Esophagus squamous epithelium (tissue), 5 donors: ENCODE measurements at regions not wholly inside any gene's neighbourhood (a gene's known extent, or its start where the extent isn't known, plus 50 kb on each side); places are given as distances from the start of the nearest gene placed in this dataset.

ENCODE experiments used
- DNase-seq: peaks from one replicate; lab custom pipeline; 2025; lab: John Stamatoyannopoulos, UW
- H3K27ac ChIP-seq, 4 donors: fragments of 200-600 bp; sonication (generic); one replicate each; pipeline ENCODE4 v1.5.1; 2016 to 2019; ENCODE audit warnings: mild to moderate bottlenecking in 1 of 4
- H3K27me3 ChIP-seq, 4 donors: fragments of 200-600 bp; sonication (generic); 1 replicate in 3 of 4; 2 replicates in 1 of 4; pipeline versions ENCODE4 v1.5.1 to v1.6.0; 2017 to 2021; ENCODE audit warnings: antibody characterized with exemption in 1 of 4
- H3K36me3 ChIP-seq, 3 donors: fragments of 200-600 bp; sonication (generic); one replicate each; pipeline ENCODE4 v1.5.1; 2016 to 2019
- H3K4me1 ChIP-seq, 3 donors: fragments of 200-600 bp; sonication (generic); one replicate each; pipeline ENCODE4 v1.5.1; 2017 to 2019
- H3K4me3 ChIP-seq, 4 donors: fragments of 200-600 bp; sonication (generic); 1 replicate in 3 of 4; 2 replicates in 1 of 4; pipeline ENCODE4 v1.5.1; 2016 to 2019; ENCODE audit warnings: mild to moderate bottlenecking in 2 of 4, moderate library complexity in 1 of 4
- H3K9me3 ChIP-seq, 3 donors: fragments of 200-600 bp; sonication (generic); one replicate each; pipeline ENCODE4 v1.5.1; 2016 to 2019
- POLR2A ChIP-seq, 4 donors: fragments of 450-650 bp; IDR thresholded peaks; one replicate each; pipeline ENCODE4 v1.6.1; 2017; ENCODE audit warnings: antibody characterized with exemption in 4 of 4, mild to moderate bottlenecking in 4 of 4, moderate library complexity in 3 of 4
- WGBS, 2 donors: methylation state at CpG; one replicate each; pipeline ENCODE4 v1.1.5; 2018; 5-methylcytosine and 5-hydroxymethylcytosine counted together
- intact Hi-C: fragments of 100-400 bp; cut with DNase I; formaldehyde crosslinking; loops from one replicate; pipeline ENCODE4 v1.15.0; 2022
- TF ChIP-seq, protein P1 (sequence below), 6 experiments: fragments of 450-650 bp in 4 of 6; fragments of 200-600 bp in 2 of 6; sonication (generic) in 2 of 6; IDR thresholded peaks; one replicate each; pipeline ENCODE4 v1.5.1; 2016 to 2019; ENCODE audit warnings: antibody characterized with exemption in 6 of 6, mild to moderate bottlenecking in 4 of 6, moderate library complexity in 4 of 6
- donor health status: DM: yes; HTN: yes; CAD: no.

DNA sequence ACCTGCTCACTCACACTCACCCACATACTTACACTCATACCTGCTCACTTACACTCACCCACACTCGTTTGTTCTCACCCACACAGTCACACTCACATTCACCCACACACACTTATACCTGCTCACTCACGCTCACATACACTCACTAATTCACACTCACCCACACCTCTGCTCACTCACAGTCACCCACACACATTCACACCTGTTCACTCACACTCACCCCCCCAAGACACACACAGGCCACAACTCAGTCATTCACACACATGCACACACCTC, 436.2 kb downstream of the BCL11B start:
- TF ChIP-seq POLR2A (IDR thresholded peaks at IDR 0.05), result no peak
- TF ChIP-seq, protein P1, sequence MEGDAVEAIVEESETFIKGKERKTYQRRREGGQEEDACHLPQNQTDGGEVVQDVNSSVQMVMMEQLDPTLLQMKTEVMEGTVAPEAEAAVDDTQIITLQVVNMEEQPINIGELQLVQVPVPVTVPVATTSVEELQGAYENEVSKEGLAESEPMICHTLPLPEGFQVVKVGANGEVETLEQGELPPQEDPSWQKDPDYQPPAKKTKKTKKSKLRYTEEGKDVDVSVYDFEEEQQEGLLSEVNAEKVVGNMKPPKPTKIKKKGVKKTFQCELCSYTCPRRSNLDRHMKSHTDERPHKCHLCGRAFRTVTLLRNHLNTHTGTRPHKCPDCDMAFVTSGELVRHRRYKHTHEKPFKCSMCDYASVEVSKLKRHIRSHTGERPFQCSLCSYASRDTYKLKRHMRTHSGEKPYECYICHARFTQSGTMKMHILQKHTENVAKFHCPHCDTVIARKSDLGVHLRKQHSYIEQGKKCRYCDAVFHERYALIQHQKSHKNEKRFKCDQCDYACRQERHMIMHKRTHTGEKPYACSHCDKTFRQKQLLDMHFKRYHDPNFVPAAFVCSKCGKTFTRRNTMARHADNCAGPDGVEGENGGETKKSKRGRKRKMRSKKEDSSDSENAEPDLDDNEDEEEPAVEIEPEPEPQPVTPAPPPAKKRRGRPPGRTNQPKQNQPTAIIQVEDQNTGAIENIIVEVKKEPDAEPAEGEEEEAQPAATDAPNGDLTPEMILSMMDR (IDR thresholded peaks at IDR 0.05), result no peak
- WGBS, 2 donors, result 80 to 84% methylated on average over 2 of the region's 2 CpGs
- Histone ChIP-seq H3K4me1 (peaks cover 0 to 24% (median 9%) of the 10 kb centered on the region in 3 donors), H3K27ac (no peak overlapping the region), H3K4me3 (no peak overlapping the region), H3K9me3 (no peaks in the 10 kb centered on the region), H3K36me3 (no peaks in the 10 kb centered on the region), H3K27me3 (no peaks in the 10 kb centered on the region)
- intact Hi-C loops, result no loop called here
- no peak for DNase-seq

DNA sequence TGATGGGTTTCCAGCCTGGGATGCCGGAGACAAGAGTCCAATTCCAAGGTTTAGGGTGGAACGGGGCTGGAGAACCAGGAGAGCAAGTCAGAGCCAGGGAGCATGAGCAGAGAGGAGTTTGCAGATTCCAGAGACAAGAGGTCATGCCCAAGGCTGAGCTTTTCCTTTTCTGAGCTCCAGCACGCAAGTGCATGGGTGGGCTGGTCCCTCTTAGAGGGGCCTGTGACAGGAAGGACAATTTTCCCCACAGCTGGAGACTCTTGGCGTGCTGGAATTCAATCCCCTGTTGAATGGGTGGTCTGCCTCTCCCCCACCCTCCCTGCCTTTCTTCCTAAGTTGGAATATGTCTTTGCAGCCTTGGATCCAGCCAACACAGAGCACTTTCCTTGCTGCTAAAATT, 431.9 kb downstream of the BCL11B start:
- H3K27ac ChIP-seq, result no peak overlapping the region
- H3K9me3 ChIP-seq, result no peaks in the 10 kb centered on the region
- TF ChIP-seq, protein P1 (IDR thresholded peaks at IDR 0.05), result no peak
- TF ChIP-seq POLR2A (IDR thresholded peaks at IDR 0.05), result no peak
- H3K36me3 ChIP-seq, result no peaks in the 10 kb centered on the region
- intact Hi-C loops, result no loop called here
- WGBS, 2 donors, result 60 to 70% methylated on average over 2 to 4 of the region's 4 CpGs
- no peak overlapping the region for H3K4me3 ChIP-seq
- no peak for DNase-seq
- H3K27me3 ChIP-seq, result peaks cover 0 to 13% (median 0%) of the 10 kb centered on the region in 4 donors
- H3K4me1 ChIP-seq, result no peaks in the 10 kb centered on the region

DNA sequence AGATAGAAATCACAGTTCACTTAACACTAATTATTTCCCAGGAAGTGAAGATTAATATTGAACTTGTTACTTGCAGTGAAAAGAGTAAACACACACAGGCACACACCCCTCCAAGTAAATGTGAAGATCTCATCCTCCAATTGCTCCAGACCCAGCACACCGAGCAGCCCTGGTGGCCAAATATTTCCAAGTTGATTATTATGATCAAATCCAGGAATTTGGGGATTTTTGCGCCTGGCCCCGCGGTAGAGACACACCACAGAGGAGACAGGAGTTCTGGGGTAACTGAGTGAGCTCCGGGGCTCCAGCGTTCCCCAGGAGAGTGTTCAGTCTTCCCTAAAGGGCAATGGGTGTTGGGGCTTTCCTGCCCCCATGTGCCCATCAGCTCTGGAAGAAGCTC, 431.5 kb downstream of the BCL11B start:
- peaks cover 0 to 13% (median 0%) of the 10 kb centered on the region in 4 donors for H3K27me3 ChIP-seq
- H3K36me3 ChIP-seq, result no peaks in the 10 kb centered on the region
- no peaks in the 10 kb centered on the region for H3K4me1 ChIP-seq
- H3K4me3 ChIP-seq, result no peak overlapping the region
- DNase-seq, result no peak
- intact Hi-C loops, result no loop called here
- 82 to 92% methylated on average over 6 of the region's 6 CpGs for whole genome bisulfite sequencing, 2 donors
- no peaks in the 10 kb centered on the region for H3K9me3 ChIP-seq
- no peak for TF ChIP-seq POLR2A (IDR thresholded peaks at IDR 0.05)
- TF ChIP-seq, protein P1 (IDR thresholded peaks at IDR 0.05), result no peak
- H3K27ac ChIP-seq, result no peak overlapping the region

DNA sequence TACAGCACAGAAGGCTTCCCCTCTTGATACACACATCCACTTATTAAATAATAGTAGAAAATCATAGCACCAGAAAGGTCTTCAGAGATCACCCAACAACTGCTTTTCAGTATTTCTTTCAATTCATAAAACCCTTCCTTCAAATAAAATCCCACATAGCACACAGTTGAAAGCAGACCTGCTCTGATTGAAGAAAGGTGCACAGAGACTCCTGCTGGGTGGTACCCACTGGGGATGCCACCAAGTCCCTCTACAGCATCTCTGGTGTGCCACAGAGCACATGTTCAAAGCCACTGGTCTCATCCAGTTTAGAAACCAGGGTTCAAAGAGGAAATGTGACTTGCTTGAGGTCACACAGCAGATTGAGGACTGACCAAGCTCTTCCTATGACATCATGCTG, 427.5 kb downstream of the BCL11B start:
- DNase-seq, result no peak
- Histone ChIP-seq H3K27me3 (peaks cover 0 to 13% (median 0%) of the 10 kb centered on the region in 4 donors), H3K4me3 (no peak overlapping the region), H3K4me1 (no peaks in the 10 kb centered on the region), H3K27ac (no peak overlapping the region), H3K9me3 (no peaks in the 10 kb centered on the region), H3K36me3 (no peaks in the 10 kb centered on the region)
- intact Hi-C loops, result no loop called here
- TF ChIP-seq, protein P1 (IDR thresholded peaks at IDR 0.05), result no peak
- TF ChIP-seq POLR2A (IDR thresholded peaks at IDR 0.05), result no peak

DNA sequence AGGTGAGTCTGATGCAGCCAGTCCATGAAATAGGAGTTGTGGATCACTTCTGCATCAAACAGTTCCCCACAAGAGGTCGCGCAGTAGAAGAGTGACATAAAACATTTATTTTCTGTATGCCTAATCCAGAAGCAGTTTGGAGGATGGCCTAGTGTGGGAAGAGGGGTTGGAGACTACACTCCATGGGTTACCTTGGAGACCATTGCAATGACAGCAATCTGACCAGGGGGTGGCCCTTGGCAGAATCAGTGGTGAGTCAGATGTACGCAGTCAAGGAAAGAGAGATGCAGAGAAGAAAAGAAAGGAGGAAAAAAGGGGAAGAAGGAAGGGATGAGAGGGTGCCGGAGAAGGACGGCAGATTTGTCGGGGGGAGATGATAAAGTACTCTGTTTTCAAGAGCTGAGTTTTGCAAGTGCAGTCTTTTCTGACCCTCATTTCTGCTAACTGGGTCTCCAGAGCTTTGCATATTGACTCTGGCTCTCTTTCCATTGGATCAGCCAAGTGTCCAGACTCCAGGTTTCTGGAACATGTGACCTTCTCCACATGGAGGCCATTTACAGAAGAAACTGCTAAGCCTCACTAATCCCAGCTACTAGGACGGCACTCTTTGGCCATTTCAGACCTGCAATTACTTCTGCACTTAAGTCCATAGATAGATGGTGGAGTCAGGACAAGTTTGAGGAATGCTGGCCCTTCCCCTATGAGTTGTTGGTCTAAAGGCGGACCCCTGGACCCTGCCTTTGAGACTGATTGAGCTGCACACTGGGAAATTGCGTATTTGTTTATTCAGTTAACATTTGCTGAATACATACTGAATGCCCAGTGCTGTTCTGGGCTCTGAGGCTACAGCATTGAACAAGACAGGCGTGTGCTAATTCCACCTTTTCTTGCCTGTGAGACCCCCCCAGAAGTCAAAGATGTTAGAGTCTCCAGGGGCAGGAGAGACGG, 424.2 kb downstream of the BCL11B start:
- Histone ChIP-seq H3K27ac (no peak overlapping the region), H3K27me3 (peaks cover 0 to 6% (median 0%) of the 10 kb centered on the region in 4 donors), H3K9me3 (no peaks in the 10 kb centered on the region), H3K4me1 (no peaks in the 10 kb centered on the region), H3K36me3 (no peaks in the 10 kb centered on the region), H3K4me3 (no peak overlapping the region)
- TF ChIP-seq POLR2A (IDR thresholded peaks at IDR 0.05), result no peak
- TF ChIP-seq, protein P1 (IDR thresholded peaks at IDR 0.05), result no peak
- no peak for DNase-seq
- WGBS, 2 donors, result 76 to 88% methylated on average over 11 of the region's 11 CpGs
- intact Hi-C loops, result no loop called here
